Fibroblast of lung (primary cell): ENCODE measurements at regions not wholly inside any gene's neighbourhood (a gene's known extent, or its start where the extent isn't known, plus 50 kb on each side); places are given as distances from the start of the nearest gene placed in this dataset.

Source experiments
- DNase-seq, 2 donors: peaks; one replicate each; pipeline versions ENCODE4 v3.0.0 to v3.0.0-alpha.2; 2010; ENCODE audit warnings: low read depth in 2 of 2
- H2AFZ ChIP-seq: 2 replicates; pipeline ENCODE4 v1.5.1; 2012; ENCODE audit warnings: low read length, control low read depth, inconsistent platforms
- H3K27ac ChIP-seq: 2 replicates; pipeline ENCODE4 v1.5.1; 2011; ENCODE audit warnings: low read length, control low read depth; ENCODE audit not compliant: insufficient read depth
- H3K27me3 ChIP-seq: 2 replicates; pipeline ENCODE4 v1.5.1; 2011; ENCODE audit warnings: mild to moderate bottlenecking, low read length; ENCODE audit not compliant: control insufficient read depth, insufficient read depth
- H3K36me3 ChIP-seq: 2 replicates; pipeline ENCODE4 v1.5.1; 2011; ENCODE audit warnings: low read length; ENCODE audit not compliant: control insufficient read depth, insufficient read depth
- H3K4me1 ChIP-seq: 2 replicates; pipeline ENCODE4 v1.5.1; 2011; ENCODE audit warnings: low read length; ENCODE audit not compliant: control insufficient read depth, insufficient read depth; ENCODE audit errors: extremely low read depth
- H3K4me2 ChIP-seq: 2 replicates; pipeline ENCODE4 v1.5.1; 2011; ENCODE audit warnings: low read length, control low read depth; ENCODE audit not compliant: insufficient read depth; ENCODE audit errors: extremely low read depth
- H3K4me3 ChIP-seq, 4 experiments: fragments of 200-600 bp in 1 of 4; sonication (generic) in 1 of 4; replicated peaks in 1 of 4; 2 replicates each; pipeline ENCODE4 v1.5.1; 2011 to 2016; ENCODE audit warnings: low read length in 4 of 4, low read depth in 3 of 4, mild to moderate bottlenecking in 3 of 4, control low read depth in 2 of 4, inconsistent platforms in 1 of 4, mixed read lengths in 1 of 4; ENCODE audit not compliant: insufficient read depth in 1 of 4; ENCODE audit errors: control extremely low read depth in 1 of 4
- H3K79me2 ChIP-seq: 2 replicates; pipeline ENCODE4 v1.5.1; 2012; ENCODE audit warnings: mild to moderate bottlenecking, low read length, inconsistent platforms; ENCODE audit not compliant: control insufficient read depth, insufficient read depth
- H3K9ac ChIP-seq: 2 replicates; pipeline ENCODE4 v1.5.1; 2011; ENCODE audit warnings: mild to moderate bottlenecking, low read length, control low read depth; ENCODE audit not compliant: insufficient read depth
- H3K9me3 ChIP-seq: 2 replicates; pipeline ENCODE4 v1.5.1; 2012; ENCODE audit warnings: low read depth, low read length; ENCODE audit not compliant: control insufficient read depth, insufficient read depth
- H4K20me1 ChIP-seq: 2 replicates; pipeline ENCODE4 v1.5.1; 2011; ENCODE audit warnings: low read length; ENCODE audit not compliant: control insufficient read depth, insufficient read depth; ENCODE audit errors: extremely low read depth
- EZH2 ChIP-seq: IDR thresholded peaks from 2 replicates; pipeline ENCODE4 v1.5.1; 2012; ENCODE audit warnings: low read length, control low read depth, mild to moderate bottlenecking; ENCODE audit errors: missing control alignments
- TF ChIP-seq, protein P1 (sequence below), 2 donors: IDR thresholded peaks in 1 of 2; conservative IDR thresholded peaks in 1 of 2; 1 replicate in 1 of 2; 2 replicates in 1 of 2; pipeline ENCODE4 v1.5.1; 2011 to 2012; ENCODE audit warnings: low read length in 2 of 2, control low read depth in 1 of 2, inconsistent platforms in 1 of 2, low read depth in 1 of 2, mild to moderate bottlenecking in 1 of 2

DNA sequence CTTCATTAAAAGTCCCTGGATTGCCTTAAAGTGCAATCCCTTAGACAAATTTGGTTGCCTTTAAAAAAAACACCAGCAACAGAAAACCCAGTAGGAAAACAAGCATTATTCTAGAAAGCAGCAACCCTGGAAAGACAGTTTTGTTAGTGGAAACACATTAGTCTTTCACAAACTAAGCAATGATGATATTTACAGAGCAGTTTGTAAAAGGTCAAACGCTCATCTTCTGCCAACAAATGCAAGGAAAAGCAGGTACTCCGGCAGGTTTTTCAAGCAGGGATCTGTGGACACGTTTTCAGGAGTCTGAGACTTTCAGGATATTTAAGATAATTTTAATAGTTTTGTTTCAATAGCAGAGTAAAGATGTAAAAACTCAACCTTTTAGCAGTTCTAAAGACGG lies 202.2 kb downstream of the EXOC5 start:
- Histone ChIP-seq H3K36me3 (no peaks in the 10 kb centered on the region), H2AFZ (no peak overlapping the region), H3K4me1 (no peaks in the 10 kb centered on the region), H3K4me3 (no peak overlapping the region), H3K9ac (no peak overlapping the region), H4K20me1 (no peaks in the 10 kb centered on the region), H3K9me3 (no peaks in the 10 kb centered on the region), H3K27me3 (no peaks in the 10 kb centered on the region), H3K4me2 (no peak overlapping the region), H3K79me2 (no peaks in the 10 kb centered on the region), H3K27ac (no peak overlapping the region)
- TF ChIP-seq, protein P1, sequence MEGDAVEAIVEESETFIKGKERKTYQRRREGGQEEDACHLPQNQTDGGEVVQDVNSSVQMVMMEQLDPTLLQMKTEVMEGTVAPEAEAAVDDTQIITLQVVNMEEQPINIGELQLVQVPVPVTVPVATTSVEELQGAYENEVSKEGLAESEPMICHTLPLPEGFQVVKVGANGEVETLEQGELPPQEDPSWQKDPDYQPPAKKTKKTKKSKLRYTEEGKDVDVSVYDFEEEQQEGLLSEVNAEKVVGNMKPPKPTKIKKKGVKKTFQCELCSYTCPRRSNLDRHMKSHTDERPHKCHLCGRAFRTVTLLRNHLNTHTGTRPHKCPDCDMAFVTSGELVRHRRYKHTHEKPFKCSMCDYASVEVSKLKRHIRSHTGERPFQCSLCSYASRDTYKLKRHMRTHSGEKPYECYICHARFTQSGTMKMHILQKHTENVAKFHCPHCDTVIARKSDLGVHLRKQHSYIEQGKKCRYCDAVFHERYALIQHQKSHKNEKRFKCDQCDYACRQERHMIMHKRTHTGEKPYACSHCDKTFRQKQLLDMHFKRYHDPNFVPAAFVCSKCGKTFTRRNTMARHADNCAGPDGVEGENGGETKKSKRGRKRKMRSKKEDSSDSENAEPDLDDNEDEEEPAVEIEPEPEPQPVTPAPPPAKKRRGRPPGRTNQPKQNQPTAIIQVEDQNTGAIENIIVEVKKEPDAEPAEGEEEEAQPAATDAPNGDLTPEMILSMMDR (conservative IDR thresholded peaks at IDR 0.05 in 1 of 2, IDR thresholded peaks at IDR 0.05 in 1 of 2; ENCODE audit: low read depth in 1 of 2, low read length in 2 of 2), result no peak
- no peak for TF ChIP-seq EZH2
- DNase-seq, result no peak

DNA sequence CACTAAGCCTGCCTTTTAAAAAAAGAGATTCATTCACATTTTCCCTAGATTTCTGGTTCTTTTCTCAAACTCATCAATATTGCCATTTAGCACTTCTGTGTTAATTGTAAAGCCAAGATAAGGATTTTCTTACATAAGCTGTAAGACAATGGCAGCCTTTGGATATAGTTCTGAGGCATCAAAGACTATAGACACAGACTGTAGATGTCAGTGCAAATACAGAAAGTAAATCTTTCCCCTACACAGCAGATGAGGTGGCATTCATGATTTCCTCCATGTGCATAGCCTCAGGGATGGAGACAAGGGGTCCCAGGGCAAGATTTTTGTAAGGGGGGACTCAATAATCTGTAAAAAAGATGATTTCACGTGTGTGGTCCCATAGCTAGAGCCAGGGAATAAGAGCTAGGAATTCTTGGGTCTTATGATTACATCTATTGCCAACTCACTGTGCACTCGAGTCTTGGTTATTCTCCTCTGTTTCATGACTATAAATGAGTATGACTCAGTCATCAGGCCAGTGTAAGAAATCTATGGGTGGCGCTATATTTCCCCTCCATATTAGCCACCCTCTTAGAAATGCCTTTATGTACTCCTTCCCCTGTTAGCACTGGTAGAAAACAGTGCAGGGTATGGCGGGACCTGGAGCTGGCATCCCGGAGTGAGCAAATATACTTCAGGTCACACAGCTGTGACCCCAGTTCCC lies 207.5 kb downstream of the EXOC5 start:
- H3K9ac ChIP-seq, result no peak overlapping the region
- no peak overlapping the region for H3K4me3 ChIP-seq
- H3K4me1 ChIP-seq, result no peaks in the 10 kb centered on the region
- no peaks in the 10 kb centered on the region for H3K27me3 ChIP-seq
- H3K4me2 ChIP-seq, result no peak overlapping the region
- H4K20me1 ChIP-seq, result no peaks in the 10 kb centered on the region
- H3K9me3 ChIP-seq, result no peaks in the 10 kb centered on the region
- H3K27ac ChIP-seq, result no peak overlapping the region
- no peak for DNase-seq
- no peak for TF ChIP-seq EZH2
- TF ChIP-seq, protein P1 (conservative IDR thresholded peaks at IDR 0.05 in 1 of 2, IDR thresholded peaks at IDR 0.05 in 1 of 2; ENCODE audit: low read depth in 1 of 2, low read length in 2 of 2), result no peak
- no peak overlapping the region for H2AFZ ChIP-seq
- H3K36me3 ChIP-seq, result no peaks in the 10 kb centered on the region
- no peaks in the 10 kb centered on the region for H3K79me2 ChIP-seq

DNA sequence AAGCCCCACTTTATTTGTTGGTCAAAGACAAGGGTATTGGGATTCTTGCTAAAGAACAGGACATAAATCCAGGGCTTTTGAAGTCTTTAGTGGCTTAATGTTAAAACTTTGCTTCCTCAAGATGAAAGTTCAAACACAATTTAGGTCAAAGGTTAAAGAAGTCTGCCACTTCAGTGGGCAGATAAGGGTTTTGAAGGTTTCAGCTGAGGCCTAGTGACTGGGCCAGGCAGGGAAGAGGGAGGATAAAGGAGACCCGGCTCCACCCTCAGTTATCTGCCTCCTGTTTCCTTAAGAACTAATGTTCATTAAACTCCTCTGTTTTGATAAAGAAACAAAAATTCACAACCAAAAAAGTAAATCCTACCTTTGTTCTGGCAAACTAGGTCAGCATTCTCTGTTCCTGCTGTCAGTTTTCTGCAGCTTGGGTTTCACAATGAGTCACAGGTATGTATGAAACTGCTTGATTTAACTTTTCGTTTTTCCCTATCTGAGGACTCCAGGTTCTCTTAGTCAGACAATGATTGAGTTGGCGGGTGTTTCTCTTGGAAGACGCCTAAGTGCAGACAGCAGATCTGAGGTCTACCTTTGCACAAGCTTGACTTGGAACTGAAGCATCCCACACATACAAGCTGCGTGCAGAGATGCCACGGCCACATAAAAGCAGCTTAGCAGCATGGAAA lies 208.3 kb downstream of the EXOC5 start:
- no peaks in the 10 kb centered on the region for H3K79me2 ChIP-seq
- H3K36me3 ChIP-seq, result no peaks in the 10 kb centered on the region
- no peaks in the 10 kb centered on the region for H4K20me1 ChIP-seq
- no peak overlapping the region for H3K4me2 ChIP-seq
- H3K27me3 ChIP-seq, result no peaks in the 10 kb centered on the region
- H2AFZ ChIP-seq, result no peak overlapping the region
- H3K27ac ChIP-seq, result no peak overlapping the region
- H3K4me1 ChIP-seq, result no peaks in the 10 kb centered on the region
- no peaks in the 10 kb centered on the region for H3K9me3 ChIP-seq
- no peak overlapping the region for H3K4me3 ChIP-seq
- peak in 1 of 2 donors; percentile 8 for DNase-seq
- H3K9ac ChIP-seq, result no peak overlapping the region
- TF ChIP-seq EZH2, result no peak
- TF ChIP-seq, protein P1 (conservative IDR thresholded peaks at IDR 0.05 in 1 of 2, IDR thresholded peaks at IDR 0.05 in 1 of 2; ENCODE audit: low read depth in 1 of 2, low read length in 2 of 2), result no peak
